A673 (cell line): ENCODE measurements at regions not wholly inside any gene's neighbourhood (a gene's known extent, or its start where the extent isn't known, plus 50 kb on each side); places are given as distances from the start of the nearest gene placed in this dataset.

ENCODE experiments used
- BruUV-seq: library from RNA; stranded (reverse); fragments of 400-500 nt; replicated peaks from 2 replicates; lab custom pipeline; 2021; lab: Mats Ljungman, UMichigan
- CTCF ChIA-PET: fragments of 300-600 bp; sonication (Branson Sonifier 250); formaldehyde crosslinking; loops from one replicate; lab custom pipeline; 2022; ENCODE audit warnings: antibody characterized with exemption; lab: Charles Lee
- POLR2A ChIA-PET: fragments of 300-600 bp; sonication (Branson Sonifier 250); formaldehyde crosslinking; loops from one replicate; lab custom pipeline; 2022; ENCODE audit warnings: antibody characterized with exemption; ENCODE audit not compliant: low non-redundant PET; lab: Charles Lee
- DNase-seq: peaks from one replicate; pipeline ENCODE4 v3.0.0-alpha.2; 2015; ENCODE audit warnings: low spot score
- H3K27ac ChIP-seq: fragments of 200-600 bp; sonication (generic); 2 replicates; pipeline ENCODE4 v1.5.1; 2016; ENCODE audit warnings: mixed run types, low read depth, mild to moderate bottlenecking, mixed read lengths, antibody characterized with exemption, low read length; ENCODE audit not compliant: poor library complexity, severe bottlenecking
- H3K27me3 ChIP-seq: fragments of 200-600 bp; sonication (generic); replicated peaks from 2 replicates; pipeline ENCODE4 v1.6.1; 2017; ENCODE audit warnings: mixed run types, low read depth, mild to moderate bottlenecking, mixed read lengths, antibody characterized with exemption, low read length; ENCODE audit not compliant: insufficient read depth, poor library complexity
- H3K36me3 ChIP-seq: fragments of 200-600 bp; sonication (generic); 2 replicates; pipeline ENCODE4 v1.6.1; 2016; ENCODE audit warnings: mixed run types, mild to moderate bottlenecking, mixed read lengths, antibody characterized with exemption, low read length; ENCODE audit not compliant: insufficient read depth, poor library complexity, severe bottlenecking
- H3K4me1 ChIP-seq: fragments of 200-600 bp; sonication (generic); 2 replicates; pipeline ENCODE4 v1.6.1; 2017; ENCODE audit warnings: mixed run types, mild to moderate bottlenecking, mixed read lengths, antibody characterized with exemption, low read length; ENCODE audit not compliant: insufficient read depth, poor library complexity, severe bottlenecking
- H3K4me3 ChIP-seq: fragments of 200-600 bp; sonication (generic); 2 replicates; pipeline ENCODE4 v1.5.1; 2016; ENCODE audit warnings: low read depth, mixed run types, mild to moderate bottlenecking, mixed read lengths, low read length; ENCODE audit not compliant: poor library complexity, severe bottlenecking
- H3K9me3 ChIP-seq: fragments of 200-600 bp; sonication (generic); 2 replicates; pipeline ENCODE4 v1.6.1; 2016; ENCODE audit warnings: mixed run types, low read depth, mild to moderate bottlenecking, mixed read lengths, antibody characterized with exemption, low read length; ENCODE audit not compliant: poor library complexity, severe bottlenecking
- CTCF ChIP-seq: fragments of 300-800, 200-600 bp; sonication (generic); conservative IDR thresholded peaks from 2 replicates; pipeline ENCODE4 v1.5.1; 2017; ENCODE audit warnings: low read depth, mild to moderate bottlenecking, antibody characterized with exemption, low read length, moderate library complexity, mixed read lengths
- EZH2 ChIP-seq: fragments of 200-600 bp; sonication (generic); IDR thresholded peaks from 2 replicates; pipeline ENCODE4 v1.6.1; 2017; ENCODE audit warnings: borderline replicate concordance, low read depth, mild to moderate bottlenecking, mixed read lengths, antibody characterized with exemption, low read length; ENCODE audit not compliant: poor library complexity, severe bottlenecking
- intact Hi-C: fragments of 100-400 bp; cut with micrococcal nuclease; formaldehyde crosslinking; loops from one replicate; pipeline ENCODE4 v1.10.0; 2022; ENCODE audit not compliant: unreplicated experiment

- intact Hi-C loops = no loop called here
- DNase-seq = peak; percentile 17
- H3K36me3 ChIP-seq = no peaks in the 10 kb centered on the region
- no peaks in the 10 kb centered on the region for H3K9me3 ChIP-seq
- no TSS peak for BruUV-seq
- CTCF ChIA-PET = interaction anchor here (0.6 kb wide), 1 partner anchor 168 kb away, joined by 5 read pairs; no protein-coding TSS in a partner anchor
- H3K27me3 ChIP-seq = peaks cover 29% of the 10 kb centered on the region
- POLR2A ChIA-PET = no interaction called here
- no peaks in the 10 kb centered on the region for H3K4me1 ChIP-seq
- no peak overlapping the region for H3K27ac ChIP-seq
- H3K4me3 ChIP-seq = no peak overlapping the region
- no peak for TF ChIP-seq CTCF
- no peak for TF ChIP-seq EZH2
Observed at GRCh38 chr20:39103732-39104131, 141.6 kb downstream of the DHX35 start.

- no peaks in the 10 kb centered on the region for H3K4me1 ChIP-seq
- no peak overlapping the region for H3K27ac ChIP-seq
- no peak for DNase-seq
- CTCF ChIA-PET = no interaction called here
- POLR2A ChIA-PET = no interaction called here
- no TSS peak for BruUV-seq
- TF ChIP-seq CTCF (no peak), EZH2 (no peak)
- H3K4me3 ChIP-seq = no peak overlapping the region
- peaks cover 25% of the 10 kb centered on the region for H3K27me3 ChIP-seq
- H3K36me3 ChIP-seq = no peaks in the 10 kb centered on the region
- intact Hi-C loops = no loop called here
- no peaks in the 10 kb centered on the region for H3K9me3 ChIP-seq
Observed at GRCh38 chr20:39103305-39103704, 141.2 kb downstream of the DHX35 start.

GRCh38 chr20:39101895-39102294, 139.8 kb downstream of the DHX35 start:
- no peaks in the 10 kb centered on the region for H3K36me3 ChIP-seq
- H3K27me3 ChIP-seq = peaks cover 12% of the 10 kb centered on the region
- POLR2A ChIA-PET = no interaction called here
- CTCF ChIA-PET = no interaction called here
- no TSS peak for BruUV-seq
- no peak overlapping the region for H3K4me3 ChIP-seq
- no peak overlapping the region for H3K27ac ChIP-seq
- TF ChIP-seq EZH2 (no peak), CTCF (no peak)
- H3K4me1 ChIP-seq = no peaks in the 10 kb centered on the region
- DNase-seq = no peak
- intact Hi-C loops = no loop called here
- no peaks in the 10 kb centered on the region for H3K9me3 ChIP-seq
